AG09309 (cell line): ENCODE measurements at regions not wholly inside any gene's neighbourhood (a gene's known extent, or its start where the extent isn't known, plus 50 kb on each side); places are given as distances from the start of the nearest gene placed in this dataset.

ENCODE experiments used
- DNase-seq: peaks from one replicate; pipeline ENCODE4 v3.0.0-alpha.2; 2010; ENCODE audit warnings: low read depth
- H3K4me3 ChIP-seq: 2 replicates; pipeline ENCODE4 v1.5.1; 2011; ENCODE audit warnings: mild to moderate bottlenecking, low read depth, low read length, moderate library complexity; ENCODE audit not compliant: control insufficient read depth
- CTCF ChIP-seq: IDR thresholded peaks from 2 replicates; pipeline ENCODE4 v1.5.1; 2011; ENCODE audit warnings: mild to moderate bottlenecking, low read depth, low read length, inconsistent platforms; ENCODE audit not compliant: insufficient read depth, control insufficient read depth; ENCODE audit errors: missing control alignments

- DNase-seq, result no peak
- TF ChIP-seq CTCF, result no peak
- H3K4me3 ChIP-seq, result no peak overlapping the region
Observed at GRCh38 chr10:130926442-130926841, 385.1 kb downstream of the TCERG1L start.

GRCh38 chr10:130927157-130927556 lies 384.4 kb downstream of the TCERG1L start:
- no peak for DNase-seq
- H3K4me3 ChIP-seq, result no peak overlapping the region
- no peak for TF ChIP-seq CTCF

- no peak for TF ChIP-seq CTCF
- no peak overlapping the region for H3K4me3 ChIP-seq
- DNase-seq, result no peak
Observed at GRCh38 chr10:130928306-130928705, 383.2 kb downstream of the TCERG1L start.

GRCh38 chr10:130929422-130930325 lies 381.8 kb downstream of the TCERG1L start:
- no peak for TF ChIP-seq CTCF
- DNase-seq, result no peak
- no peak overlapping the region for H3K4me3 ChIP-seq

GRCh38 chr10:130930821-130931220 lies 380.7 kb downstream of the TCERG1L start:
- no peak for DNase-seq
- TF ChIP-seq CTCF, result no peak
- no peak overlapping the region for H3K4me3 ChIP-seq

GRCh38 chr10:130931256-130931655 lies 380.3 kb downstream of the TCERG1L start:
- TF ChIP-seq CTCF, result no peak
- DNase-seq, result no peak
- no peak overlapping the region for H3K4me3 ChIP-seq
